ENCODE measurements at regions not wholly inside any gene's neighbourhood (a gene's known extent, or its start where the extent isn't known, plus 50 kb on each side); places are given as distances from the start of the nearest gene placed in this dataset.
A peak's percentile ranks its signal among the peaks of the same experiment; 100 is the strongest.

DNA sequence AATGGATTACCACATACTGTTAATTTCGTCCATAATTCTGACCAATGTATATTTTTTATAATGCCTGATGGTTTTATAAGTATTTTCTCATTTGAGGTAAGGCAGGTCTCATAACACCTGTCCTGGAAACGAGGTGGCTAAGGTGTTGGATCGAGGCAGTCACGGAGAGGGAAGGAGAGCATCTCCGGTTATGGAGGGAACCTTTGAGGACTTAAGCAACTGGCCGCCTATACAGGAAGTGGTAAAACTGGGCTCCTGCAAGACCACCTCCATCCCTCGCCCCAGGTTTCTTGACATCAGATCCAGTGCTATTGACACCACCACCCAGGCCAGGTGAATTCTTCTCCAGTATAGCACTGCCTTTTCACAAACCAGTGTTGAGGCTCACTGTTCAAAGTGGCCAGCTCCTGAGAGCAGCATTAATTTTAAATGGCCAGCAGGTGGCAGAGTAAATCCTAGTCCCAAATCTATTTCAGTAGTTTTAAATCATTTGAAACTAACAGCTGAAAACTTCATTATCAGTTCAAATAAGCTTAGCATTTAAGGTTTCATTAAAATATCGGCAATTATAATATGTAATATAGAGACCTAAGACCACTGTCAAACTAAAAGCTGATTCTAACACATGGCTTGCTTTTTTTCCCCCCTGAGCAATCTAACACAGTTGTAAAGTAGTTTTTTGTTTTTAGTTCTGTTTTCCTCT is 100.8 kb downstream of the PPM1A start:
- DNase-seq (ENCODE audit: low read depth in 2 of 2), result peak; percentile 56 to 72

DNA sequence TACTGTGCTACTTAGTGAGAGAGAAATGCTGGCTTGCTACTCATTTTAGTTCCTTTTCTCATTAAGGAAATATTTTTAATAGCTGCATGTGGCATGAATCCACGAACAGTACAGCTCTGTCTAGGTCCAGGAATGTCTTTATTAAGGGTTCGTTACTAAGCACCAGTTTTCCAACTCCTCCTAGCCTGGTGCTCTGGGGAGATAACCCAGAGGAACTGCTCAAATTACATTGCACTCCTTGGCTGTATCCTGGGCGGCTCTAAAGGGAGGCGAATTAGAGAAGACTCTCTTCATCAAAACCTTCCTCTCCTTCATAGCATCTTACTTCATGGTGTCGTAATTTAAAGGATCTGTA is 101.3 kb downstream of the PPM1A start:
- DNase-seq (ENCODE audit: low read depth in 2 of 2), result no peak

DNA sequence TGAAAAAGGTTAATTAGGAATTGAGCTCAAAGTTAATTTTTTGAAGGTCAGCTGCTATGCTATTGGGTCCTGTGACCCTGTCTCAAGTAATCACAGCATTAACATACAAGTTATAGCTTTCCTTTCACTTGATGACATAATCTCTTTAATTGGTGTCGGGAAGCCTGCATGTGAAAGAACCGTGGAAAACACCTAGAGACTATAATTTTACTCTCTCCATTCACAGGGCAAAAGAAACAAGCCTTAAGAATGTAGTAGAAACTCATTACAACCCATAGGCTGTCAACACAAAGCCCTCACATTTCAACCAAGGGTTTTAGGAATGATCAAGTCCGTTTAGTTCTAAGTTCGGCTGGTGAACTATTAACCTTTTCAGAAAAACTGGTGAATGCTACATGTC is 104.4 kb downstream of the PPM1A start:
- DNase-seq (ENCODE audit: low read depth in 2 of 2), result no peak

DNA sequence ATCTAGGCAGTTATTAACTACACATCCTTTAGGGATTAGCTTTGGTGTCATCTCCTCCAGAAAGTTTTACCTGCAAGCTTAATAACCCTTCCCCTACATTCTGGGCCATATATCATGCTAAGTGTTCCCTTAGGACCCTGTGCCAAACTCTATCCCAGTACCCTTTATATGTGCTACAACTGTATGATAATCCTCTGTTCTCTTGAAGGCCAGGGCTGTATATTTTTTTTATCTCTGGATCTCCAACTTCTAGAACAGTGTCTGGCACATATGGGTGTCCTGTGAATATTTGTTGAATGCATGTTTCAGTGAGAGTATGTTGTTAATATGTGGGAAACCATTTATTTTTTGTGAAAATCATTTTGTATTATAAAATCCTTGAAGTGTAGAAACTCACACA is 106.7 kb downstream of the PPM1A start:
- no peak for DNase-seq (ENCODE audit: low read depth in 2 of 2)

DNA sequence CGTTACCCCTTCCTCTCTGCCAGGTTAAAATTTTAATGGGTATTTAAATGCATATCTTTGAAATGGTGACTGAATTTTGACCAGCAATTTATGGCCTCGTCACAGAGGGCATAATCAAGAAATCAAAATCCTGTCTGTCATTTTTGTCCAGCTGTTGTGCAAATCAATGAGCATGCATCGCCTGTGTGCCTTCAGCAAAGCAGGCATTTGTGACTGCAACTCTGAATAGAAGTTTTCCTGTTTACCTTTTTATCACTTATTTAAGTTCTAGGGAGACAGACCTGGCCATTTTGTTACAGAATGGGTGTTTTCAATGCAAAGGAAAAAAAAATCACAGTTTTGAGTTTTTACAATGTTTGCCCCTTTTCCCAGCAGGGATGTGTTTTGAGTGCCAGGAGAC is 107.4 kb downstream of the PPM1A start:
- no peak for DNase-seq (ENCODE audit: low read depth in 2 of 2)

DNA sequence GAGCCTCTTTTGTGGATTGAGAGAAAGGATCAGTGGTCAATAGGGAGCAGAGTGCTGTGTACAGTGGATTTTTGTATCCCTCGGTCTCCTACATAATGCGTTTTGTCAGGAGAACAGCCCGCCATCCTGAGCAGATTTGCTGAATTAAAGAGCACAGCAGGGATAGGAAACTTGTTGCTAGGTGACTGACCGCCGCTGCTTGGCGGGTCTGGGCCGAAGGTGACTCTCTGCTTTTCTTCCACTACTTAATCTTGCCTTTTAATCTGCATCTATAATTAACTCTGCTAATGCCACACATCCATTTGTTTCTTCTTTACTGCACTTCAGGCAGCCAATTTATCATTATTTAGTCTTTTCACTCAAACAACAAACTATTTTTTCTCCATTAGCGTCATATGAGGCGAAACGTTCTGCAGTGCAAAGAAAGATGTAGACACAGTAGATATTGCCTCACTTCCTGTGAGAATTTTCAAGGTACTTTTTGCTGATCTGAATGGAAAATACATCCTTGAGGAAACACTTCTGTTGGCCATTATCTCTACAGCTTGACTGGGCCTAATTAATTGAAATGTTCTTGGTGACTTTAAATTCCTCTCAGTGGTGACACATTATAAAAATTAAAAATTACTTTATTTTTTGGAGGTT is 108.0 kb downstream of the PPM1A start:
- DNase-seq (ENCODE audit: low read depth in 2 of 2), result no peak

DNA sequence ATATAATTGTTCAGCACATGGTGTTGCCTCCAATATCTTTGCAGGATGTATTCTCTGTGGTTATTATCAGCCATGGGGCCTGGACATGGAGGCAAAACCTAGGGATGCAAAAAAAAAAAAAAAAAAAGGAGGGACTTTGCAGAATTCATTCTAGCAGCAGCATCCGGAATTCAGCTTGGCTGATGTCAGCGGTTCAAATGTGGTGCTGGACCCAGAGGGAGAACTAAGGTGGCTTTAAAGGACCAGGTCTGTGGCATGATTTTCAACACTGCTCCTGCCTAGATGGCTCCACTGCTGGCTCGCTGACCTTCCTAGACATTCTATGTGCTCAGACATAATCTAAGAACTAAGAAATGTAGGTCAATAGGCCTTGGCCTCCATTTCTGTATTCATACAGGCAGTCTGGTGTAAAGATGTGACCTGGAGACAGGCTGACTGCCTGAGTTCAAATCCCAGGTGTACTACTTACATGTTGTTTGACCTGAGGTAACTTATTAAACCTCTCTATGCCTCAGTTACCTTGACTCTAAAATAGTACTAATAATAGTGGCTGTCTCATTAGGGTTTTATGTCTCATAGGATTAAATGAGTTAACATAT is 108.6 kb downstream of the PPM1A start:
- no peak for DNase-seq (ENCODE audit: low read depth in 2 of 2)

DNA sequence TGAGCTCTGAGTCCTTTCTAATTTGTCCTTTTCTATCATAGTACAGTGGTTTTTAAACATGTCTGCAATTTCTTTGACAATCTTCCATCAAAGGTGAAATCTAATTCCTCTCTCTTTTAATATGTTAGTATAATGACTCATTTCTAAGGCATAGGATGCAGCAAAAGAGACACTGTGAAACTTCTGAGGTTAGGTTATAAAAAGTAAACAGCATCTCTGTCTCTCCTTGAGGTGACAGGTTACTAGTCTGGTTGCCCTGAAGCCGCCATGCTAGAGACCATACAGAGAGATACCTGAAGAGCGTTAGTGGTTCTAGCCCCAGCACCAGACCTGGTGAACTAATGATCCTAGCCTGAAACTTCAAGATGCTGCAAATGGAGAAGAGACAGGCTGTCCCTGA is 114.3 kb downstream of the PPM1A start:
- DNase-seq (ENCODE audit: low read depth in 2 of 2), result no peak

DNA sequence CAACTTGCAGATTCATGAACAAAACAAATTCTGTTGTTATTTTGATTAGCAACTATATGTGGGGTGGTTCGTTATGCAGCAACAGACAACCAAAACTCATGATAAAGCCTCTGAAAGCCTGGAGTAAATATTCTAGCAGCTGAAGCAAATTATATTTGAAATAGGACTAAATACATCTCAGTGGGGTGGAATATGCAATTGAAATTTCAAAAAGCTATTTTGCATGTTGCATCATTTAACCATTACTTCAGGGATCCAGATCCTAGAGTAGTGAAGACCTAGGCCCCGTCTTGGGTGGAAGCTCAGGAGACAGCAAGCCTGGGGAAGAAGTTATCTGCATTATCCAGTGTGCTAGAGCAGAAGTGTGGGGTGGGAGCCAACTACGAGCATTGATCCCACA is 114.7 kb downstream of the PPM1A start:
- no peak for DNase-seq (ENCODE audit: low read depth in 2 of 2)

DNA sequence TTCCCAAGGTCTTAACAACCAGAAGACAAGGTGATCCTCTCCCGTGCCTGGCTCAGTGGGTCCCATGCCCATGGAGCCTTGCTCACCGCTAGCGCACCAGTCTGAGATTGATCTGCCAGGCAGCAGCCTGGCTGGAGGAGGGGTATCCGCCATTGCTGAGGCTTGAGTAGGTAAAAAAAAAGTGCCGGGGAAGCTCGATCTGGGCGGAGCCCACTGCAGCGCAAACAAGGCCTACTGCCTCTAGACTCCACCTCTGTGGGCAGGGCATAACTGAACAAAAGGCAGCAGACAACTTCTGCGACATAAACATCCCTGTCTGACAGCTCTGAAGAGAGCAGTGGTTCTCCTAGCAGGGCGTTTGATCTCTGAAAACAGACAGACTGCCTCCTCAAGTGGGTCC is 104.0 kb downstream of the C14orf39 start:
- DNase-seq (ENCODE audit: low read depth in 2 of 2), result no peak

Data from lung microvascular endothelial cell (primary cell).